Neural progenitor cell (in vitro differentiated cells): ENCODE measurements at regions not wholly inside any gene's neighbourhood (a gene's known extent, or its start where the extent isn't known, plus 50 kb on each side); places are given as distances from the start of the nearest gene placed in this dataset.

ENCODE experiments used
- CTCF ChIP-seq: fragments of 200-600 bp; sonication (generic); IDR thresholded peaks from 2 replicates; pipeline ENCODE4 v1.5.1; 2017; ENCODE audit warnings: antibody characterized with exemption, mild to moderate bottlenecking
- EZH2 ChIP-seq: fragments of 200-600 bp; sonication (generic); IDR thresholded peaks from 2 replicates; pipeline ENCODE4 v1.6.1; 2017; ENCODE audit warnings: antibody characterized with exemption, mild to moderate bottlenecking, moderate library complexity
- EZH2phosphoT487 ChIP-seq: fragments of 200-600 bp; sonication (generic); IDR thresholded peaks from 2 replicates; pipeline ENCODE4 v1.6.1; 2017; ENCODE audit warnings: antibody characterized with exemption

- TF ChIP-seq CTCF = no peak
- TF ChIP-seq EZH2 = no peak
- no peak for TF ChIP-seq EZH2phosphoT487
These were observed 218.0 kb upstream of the CWC22 start for GRCh38 chr2:180225118-180225517.
